ENCODE measurements at regions not wholly inside any gene's neighbourhood (a gene's known extent, or its start where the extent isn't known, plus 50 kb on each side); places are given as distances from the start of the nearest gene placed in this dataset.

DNA sequence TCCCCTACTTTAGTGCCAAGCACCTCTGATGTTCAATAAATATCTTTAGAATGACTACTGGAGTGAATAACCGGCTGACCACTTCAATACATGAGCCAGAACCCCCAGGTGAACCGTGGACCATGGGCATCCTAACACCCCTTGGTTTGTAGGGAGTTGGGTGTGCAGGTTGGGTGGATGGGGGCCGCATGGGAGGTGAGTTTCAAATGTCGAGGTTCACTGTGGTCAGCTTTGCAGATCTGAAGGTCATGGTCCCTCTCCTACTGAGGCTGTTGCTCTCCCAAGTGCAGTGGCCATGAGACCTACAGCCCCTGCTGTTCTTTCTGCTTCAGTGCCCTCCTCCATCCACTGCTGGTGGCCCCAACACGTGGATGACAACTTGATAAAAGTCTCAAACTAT, 178.0 kb upstream of the MKI67 start:
- TF ChIP-seq POLR2A (IDR thresholded peaks at IDR 0.05; ENCODE audit: low read length) (no peak), GATA1 (IDR thresholded peaks at IDR 0.05; ENCODE audit: low read depth, low read length) (no peak)

Data from erythroblast (primary cell).